ENCODE measurements at regions not wholly inside any gene's neighbourhood (a gene's known extent, or its start where the extent isn't known, plus 50 kb on each side); places are given as distances from the start of the nearest gene placed in this dataset.
A peak's percentile ranks its signal among the peaks of the same experiment; 100 is the strongest.

GRCh38 chr2:203594541-203594940, 59.4 kb upstream of the RAPH1 start:
- H3K4me3 ChIP-seq (ENCODE audit: low read depth, low read length), result no peak overlapping the region
- DNase-seq (ENCODE audit: low read depth, low spot score), result peak; percentile 38
- ChIA-PET POLR2A (interaction anchor here (0.6 kb wide), 1 partner anchor 337 kb away, joined by 3 read pairs; no protein-coding TSS in a partner anchor), CTCF (interaction anchor here (1.5 kb wide), 1 partner anchor 11 kb away, joined by 4 read pairs; no protein-coding TSS in a partner anchor)
- TF ChIP-seq CTCF (IDR thresholded peaks at IDR 0.05; ENCODE audit: insufficient read depth, low read length, missing control alignments), result no peak

- CTCF ChIA-PET, result interaction anchor here (1.5 kb wide), 1 partner anchor 13 kb away, joined by 4 read pairs; no protein-coding TSS in a partner anchor
Observed at GRCh38 chr2:203596183-203596582, 61.1 kb upstream of the RAPH1 start.

GRCh38 chr2:203599509-203599908, 64.4 kb upstream of the RAPH1 start:
- CTCF ChIA-PET, result interaction anchor here (0.7 kb wide), 1 partner anchor 24 kb away, joined by 3 read pairs; no protein-coding TSS in a partner anchor
- no peak for TF ChIP-seq CTCF (IDR thresholded peaks at IDR 0.05; ENCODE audit: insufficient read depth, low read length, missing control alignments)
- no peak for DNase-seq (ENCODE audit: low read depth, low spot score)
- no peak overlapping the region for H3K4me3 ChIP-seq (ENCODE audit: low read depth, low read length)
- POLR2A ChIA-PET, result no interaction called here

More at GRCh38 chr2:203596183-203596582, 61.1 kb upstream of the RAPH1 start:
- DNase-seq (ENCODE audit: low read depth, low spot score), result no peak
- H3K4me3 ChIP-seq (ENCODE audit: low read depth, low read length), result no peak overlapping the region
- TF ChIP-seq CTCF (IDR thresholded peaks at IDR 0.05; ENCODE audit: insufficient read depth, low read length, missing control alignments), result no peak
- POLR2A ChIA-PET, result no interaction called here

DNA sequence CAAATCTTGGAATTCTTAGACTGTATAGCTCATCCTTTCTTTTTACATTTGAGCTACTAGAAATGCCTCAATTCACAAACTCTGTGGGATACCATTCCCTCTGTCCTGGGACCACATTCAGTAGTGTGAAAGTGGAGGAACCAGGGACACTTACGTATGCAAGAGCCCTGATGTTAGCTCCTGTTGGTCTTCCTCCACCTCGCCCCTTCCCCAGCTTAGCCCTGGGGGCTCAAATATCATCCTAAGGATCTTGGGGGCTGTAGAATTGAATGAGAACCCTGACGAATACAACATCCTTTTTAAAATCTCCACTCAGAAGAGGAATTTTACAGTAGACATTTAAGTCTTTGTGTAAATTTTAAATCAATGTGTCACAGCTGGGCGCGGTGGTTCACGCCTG, 65.2 kb upstream of the RAPH1 start:
- ChIA-PET POLR2A (no interaction called here), CTCF (no interaction called here)
- DNase-seq (ENCODE audit: low read depth, low spot score), result no peak
- no peak for TF ChIP-seq CTCF (IDR thresholded peaks at IDR 0.05; ENCODE audit: insufficient read depth, low read length, missing control alignments)
- no peak overlapping the region for H3K4me3 ChIP-seq (ENCODE audit: low read depth, low read length)

DNA sequence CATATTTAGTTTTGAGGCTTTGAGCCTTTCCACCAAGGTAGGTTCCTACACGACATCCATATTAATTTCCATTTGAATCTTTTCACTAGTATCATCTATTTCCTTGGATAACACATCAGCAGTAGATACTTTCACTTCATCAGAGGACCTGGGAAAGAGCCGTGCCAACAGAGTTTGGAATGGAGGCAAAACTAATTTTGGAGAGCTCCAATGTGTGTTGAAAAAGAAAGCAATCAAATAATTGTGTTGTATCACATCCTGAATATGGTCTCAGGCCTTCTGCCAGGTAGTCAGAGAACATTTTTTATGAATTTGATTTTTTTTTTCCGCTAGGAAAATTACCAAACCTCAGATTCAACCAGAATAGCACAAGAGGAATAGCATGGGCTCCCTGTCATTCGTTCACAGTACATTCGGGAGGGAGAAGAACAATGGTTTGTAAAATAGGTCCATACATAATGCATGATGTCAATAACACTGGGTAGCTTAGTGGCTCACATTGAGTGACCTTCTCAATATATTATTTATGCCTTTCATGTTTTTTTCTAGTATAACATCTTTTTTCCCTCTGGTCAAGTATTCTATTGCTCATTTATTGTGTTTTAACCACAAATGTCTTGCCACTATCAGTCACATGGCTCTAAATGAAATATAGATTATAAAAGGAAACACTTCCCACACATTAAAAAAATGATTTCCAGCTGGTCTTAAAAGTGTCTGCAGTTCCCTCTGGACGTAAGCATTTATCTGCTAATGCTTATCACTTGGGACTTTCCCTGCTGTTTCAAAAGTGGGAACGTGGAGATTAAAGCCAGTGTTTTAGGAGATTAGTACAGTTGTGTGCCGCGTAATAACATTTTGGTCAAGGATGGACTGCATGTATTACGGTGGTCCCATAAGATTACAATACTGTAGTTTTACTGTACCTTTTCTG, 68.6 kb upstream of the RAPH1 start:
- H3K4me3 ChIP-seq (ENCODE audit: low read depth, low read length), result no peak overlapping the region
- no peak for DNase-seq (ENCODE audit: low read depth, low spot score)
- POLR2A ChIA-PET, result no interaction called here
- TF ChIP-seq CTCF (IDR thresholded peaks at IDR 0.05; ENCODE audit: insufficient read depth, low read length, missing control alignments), result no peak
- CTCF ChIA-PET, result no interaction called here

DNA sequence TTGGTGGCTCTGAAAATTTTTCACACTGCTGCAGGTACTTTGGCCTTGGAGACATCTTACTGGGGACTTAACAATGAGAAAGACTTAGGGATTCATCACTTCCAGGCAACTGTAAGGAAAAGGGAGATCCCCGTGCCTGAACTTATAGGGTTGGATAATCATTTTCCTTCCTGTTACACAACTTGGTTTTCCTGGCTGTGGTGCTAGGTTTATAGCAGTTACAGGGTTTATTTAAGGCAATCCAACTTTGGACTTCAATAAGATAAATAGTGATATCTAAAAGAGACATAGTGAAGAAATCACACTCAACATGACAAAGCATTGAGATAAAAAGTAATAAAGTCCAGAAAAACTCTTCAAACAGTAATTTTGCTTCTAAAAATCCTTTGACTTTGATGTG, 70.2 kb upstream of the RAPH1 start:
- DNase-seq (ENCODE audit: low read depth, low spot score), result no peak
- H3K4me3 ChIP-seq (ENCODE audit: low read depth, low read length), result no peak overlapping the region
- no peak for TF ChIP-seq CTCF (IDR thresholded peaks at IDR 0.05; ENCODE audit: insufficient read depth, low read length, missing control alignments)
- ChIA-PET POLR2A (no interaction called here), CTCF (no interaction called here)
